Calu3 (cell line): ENCODE measurements at regions not wholly inside any gene's neighbourhood (a gene's known extent, or its start where the extent isn't known, plus 50 kb on each side); places are given as distances from the start of the nearest gene placed in this dataset.

Experiments used
- BruUV-seq: library from RNA; stranded (reverse); fragments of 400-500 nt; replicated peaks from 2 replicates; lab custom pipeline; 2021; lab: Mats Ljungman, UMichigan
- CTCF ChIA-PET: fragments of 300-600 bp; sonication (Branson Sonifier 250); formaldehyde crosslinking; loops from one replicate; lab custom pipeline; 2022; ENCODE audit warnings: antibody characterized with exemption; lab: Charles Lee
- DNase-seq: peaks from one replicate; pipeline ENCODE4 v3.0.0; 2022
- H3K27ac Mint-ChIP-seq: one replicate; pipeline ENCODE4 v1.8.0; 2022; ENCODE audit warnings: mixed read lengths; ENCODE audit not compliant: unreplicated experiment
- H3K27me3 Mint-ChIP-seq: one replicate; pipeline ENCODE4 v1.8.0; 2022; ENCODE audit warnings: mixed read lengths; ENCODE audit not compliant: unreplicated experiment
- H3K36me3 Mint-ChIP-seq: one replicate; pipeline ENCODE4 v1.8.0; 2022; ENCODE audit warnings: mild to moderate bottlenecking, moderate library complexity, mixed read lengths; ENCODE audit not compliant: insufficient read depth, unreplicated experiment
- H3K4me1 Mint-ChIP-seq: one replicate; pipeline ENCODE4 v1.8.0; 2022; ENCODE audit warnings: mild to moderate bottlenecking, low read depth, mixed read lengths; ENCODE audit not compliant: unreplicated experiment
- H3K4me3 Mint-ChIP-seq: one replicate; pipeline ENCODE4 v1.8.0; 2022; ENCODE audit warnings: mild to moderate bottlenecking, low read depth, moderate library complexity, mixed read lengths; ENCODE audit not compliant: unreplicated experiment
- H3K9me3 Mint-ChIP-seq: one replicate; pipeline ENCODE4 v1.8.0; 2022; ENCODE audit warnings: low read depth, mixed read lengths; ENCODE audit not compliant: unreplicated experiment
- CTCF ChIP-seq: fragments of 200-600 bp; IDR thresholded peaks from one replicate; pipeline ENCODE4 v1.8.0; 2022; ENCODE audit warnings: antibody characterized with exemption; ENCODE audit not compliant: unreplicated experiment
- intact Hi-C: fragments of 100-400 bp; cut with micrococcal nuclease; formaldehyde crosslinking; loops from one replicate; pipeline ENCODE4 v1.10.0; 2022; ENCODE audit not compliant: unreplicated experiment

GRCh38 chr7:20952916-20953315 is 166.2 kb upstream of the SP8 start:
- TF ChIP-seq CTCF, result no peak
- CTCF ChIA-PET, result interaction anchor here (0.7 kb wide), 1 partner anchor 301 kb away, joined by 4 read pairs; no protein-coding TSS in a partner anchor
- DNase-seq, result no peak
- H3K36me3 Mint-ChIP-seq, result no peaks in the 10 kb centered on the region
- no TSS peak for BruUV-seq
- intact Hi-C loops, result loop anchor here (5.0 kb wide), 1 partner anchor 86 kb away; no protein-coding TSS in a partner anchor
- no peaks in the 10 kb centered on the region for H3K9me3 Mint-ChIP-seq
- H3K27me3 Mint-ChIP-seq, result peaks cover 8% of the 10 kb centered on the region
- H3K27ac Mint-ChIP-seq, result no peak overlapping the region
- no peaks in the 10 kb centered on the region for H3K4me1 Mint-ChIP-seq
- no peak overlapping the region for H3K4me3 Mint-ChIP-seq

GRCh38 chr7:20954711-20955619 is 168.3 kb upstream of the SP8 start:
- no peaks in the 10 kb centered on the region for H3K9me3 Mint-ChIP-seq
- no peak for DNase-seq
- H3K27me3 Mint-ChIP-seq, result no peaks in the 10 kb centered on the region
- no peak for TF ChIP-seq CTCF
- no peak overlapping the region for H3K4me3 Mint-ChIP-seq
- peaks cover 15% of the 10 kb centered on the region for H3K4me1 Mint-ChIP-seq
- no TSS peak for BruUV-seq
- H3K27ac Mint-ChIP-seq, result no peak overlapping the region
- intact Hi-C loops, result loop anchor here (5.0 kb wide), 1 partner anchor 88 kb away; no protein-coding TSS in a partner anchor
- no peaks in the 10 kb centered on the region for H3K36me3 Mint-ChIP-seq
- CTCF ChIA-PET, result no interaction called here

GRCh38 chr7:20958572-20958971 is 171.9 kb upstream of the SP8 start:
- H3K4me1 Mint-ChIP-seq, result peaks cover 19% of the 10 kb centered on the region
- no peak for DNase-seq
- no peaks in the 10 kb centered on the region for H3K36me3 Mint-ChIP-seq
- H3K4me3 Mint-ChIP-seq, result no peak overlapping the region
- BruUV-seq, result no TSS peak
- no peaks in the 10 kb centered on the region for H3K27me3 Mint-ChIP-seq
- no peaks in the 10 kb centered on the region for H3K9me3 Mint-ChIP-seq
- no peak for TF ChIP-seq CTCF
- CTCF ChIA-PET, result no interaction called here
- H3K27ac Mint-ChIP-seq, result no peak overlapping the region
- intact Hi-C loops, result no loop called here

- peak; percentile 15 for DNase-seq
These were observed 172.6 kb upstream of the SP8 start for GRCh38 chr7:20959281-20959680.

More at GRCh38 chr7:20959281-20959680, 172.6 kb upstream of the SP8 start:
- no TSS peak for BruUV-seq
- no peaks in the 10 kb centered on the region for H3K36me3 Mint-ChIP-seq
- no peaks in the 10 kb centered on the region for H3K9me3 Mint-ChIP-seq
- no peaks in the 10 kb centered on the region for H3K27me3 Mint-ChIP-seq
- no peak overlapping the region for H3K4me3 Mint-ChIP-seq
- no peak for TF ChIP-seq CTCF
- intact Hi-C loops, result no loop called here
- no peak overlapping the region for H3K27ac Mint-ChIP-seq
- CTCF ChIA-PET, result interaction anchor here (0.5 to 0.7 kb wide), 2 partner anchors 15 to 117 kb away, joined by 3 read pairs; no protein-coding TSS in a partner anchor
- peaks cover 19% of the 10 kb centered on the region for H3K4me1 Mint-ChIP-seq
